ENCODE measurements at regions not wholly inside any gene's neighbourhood (a gene's known extent, or its start where the extent isn't known, plus 50 kb on each side); places are given as distances from the start of the nearest gene placed in this dataset.

DNA sequence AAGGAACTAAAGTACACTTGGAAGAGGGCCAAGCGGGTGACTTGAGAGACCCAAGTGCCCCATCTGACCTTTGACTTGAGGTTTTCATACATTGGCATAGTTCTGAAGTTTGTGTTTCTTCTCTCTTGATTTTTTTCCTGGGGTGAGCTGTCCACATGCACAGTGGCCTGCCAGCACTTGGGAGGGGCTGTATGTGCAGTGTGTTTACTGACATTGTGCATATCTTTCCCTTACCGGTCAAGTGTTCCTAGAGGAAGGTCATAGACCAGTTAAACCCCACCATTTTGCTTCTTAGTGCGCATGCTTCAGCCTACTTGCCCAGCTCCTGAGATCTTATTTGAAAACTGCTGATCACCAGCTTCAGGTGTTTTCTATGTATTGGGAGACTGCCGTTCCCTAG lies 435.2 kb upstream of the KAZN start:
- no peak for TF ChIP-seq NR3C1 (CRISPR knock-in tag; conservative IDR thresholded peaks at IDR 0.05; ENCODE audit: low read depth)
- no peak for TF ChIP-seq MYBL2 (CRISPR knock-in tag; IDR thresholded peaks at IDR 0.05)
- no peak for TF ChIP-seq GTF2I (CRISPR knock-in tag; conservative IDR thresholded peaks at IDR 0.05)
- TF ChIP-seq ESRRA (CRISPR knock-in tag; IDR thresholded peaks at IDR 0.05; ENCODE audit: borderline replicate concordance), result no peak
- TF ChIP-seq, protein P1, sequence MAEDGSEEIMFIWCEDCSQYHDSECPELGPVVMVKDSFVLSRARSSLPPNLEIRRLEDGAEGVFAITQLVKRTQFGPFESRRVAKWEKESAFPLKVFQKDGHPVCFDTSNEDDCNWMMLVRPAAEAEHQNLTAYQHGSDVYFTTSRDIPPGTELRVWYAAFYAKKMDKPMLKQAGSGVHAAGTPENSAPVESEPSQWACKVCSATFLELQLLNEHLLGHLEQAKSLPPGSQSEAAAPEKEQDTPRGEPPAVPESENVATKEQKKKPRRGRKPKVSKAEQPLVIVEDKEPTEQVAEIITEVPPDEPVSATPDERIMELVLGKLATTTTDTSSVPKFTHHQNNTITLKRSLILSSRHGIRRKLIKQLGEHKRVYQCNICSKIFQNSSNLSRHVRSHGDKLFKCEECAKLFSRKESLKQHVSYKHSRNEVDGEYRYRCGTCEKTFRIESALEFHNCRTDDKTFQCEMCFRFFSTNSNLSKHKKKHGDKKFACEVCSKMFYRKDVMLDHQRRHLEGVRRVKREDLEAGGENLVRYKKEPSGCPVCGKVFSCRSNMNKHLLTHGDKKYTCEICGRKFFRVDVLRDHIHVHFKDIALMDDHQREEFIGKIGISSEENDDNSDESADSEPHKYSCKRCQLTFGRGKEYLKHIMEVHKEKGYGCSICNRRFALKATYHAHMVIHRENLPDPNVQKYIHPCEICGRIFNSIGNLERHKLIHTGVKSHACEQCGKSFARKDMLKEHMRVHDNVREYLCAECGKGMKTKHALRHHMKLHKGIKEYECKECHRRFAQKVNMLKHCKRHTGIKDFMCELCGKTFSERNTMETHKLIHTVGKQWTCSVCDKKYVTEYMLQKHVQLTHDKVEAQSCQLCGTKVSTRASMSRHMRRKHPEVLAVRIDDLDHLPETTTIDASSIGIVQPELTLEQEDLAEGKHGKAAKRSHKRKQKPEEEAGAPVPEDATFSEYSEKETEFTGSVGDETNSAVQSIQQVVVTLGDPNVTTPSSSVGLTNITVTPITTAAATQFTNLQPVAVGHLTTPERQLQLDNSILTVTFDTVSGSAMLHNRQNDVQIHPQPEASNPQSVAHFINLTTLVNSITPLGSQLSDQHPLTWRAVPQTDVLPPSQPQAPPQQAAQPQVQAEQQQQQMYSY (CRISPR knock-in tag; IDR thresholded peaks at IDR 0.05), result no peak
- TF ChIP-seq, protein P2, sequence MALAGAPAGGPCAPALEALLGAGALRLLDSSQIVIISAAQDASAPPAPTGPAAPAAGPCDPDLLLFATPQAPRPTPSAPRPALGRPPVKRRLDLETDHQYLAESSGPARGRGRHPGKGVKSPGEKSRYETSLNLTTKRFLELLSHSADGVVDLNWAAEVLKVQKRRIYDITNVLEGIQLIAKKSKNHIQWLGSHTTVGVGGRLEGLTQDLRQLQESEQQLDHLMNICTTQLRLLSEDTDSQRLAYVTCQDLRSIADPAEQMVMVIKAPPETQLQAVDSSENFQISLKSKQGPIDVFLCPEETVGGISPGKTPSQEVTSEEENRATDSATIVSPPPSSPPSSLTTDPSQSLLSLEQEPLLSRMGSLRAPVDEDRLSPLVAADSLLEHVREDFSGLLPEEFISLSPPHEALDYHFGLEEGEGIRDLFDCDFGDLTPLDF (CRISPR knock-in tag; IDR thresholded peaks at IDR 0.05), result no peak
- TF ChIP-seq, protein P3, sequence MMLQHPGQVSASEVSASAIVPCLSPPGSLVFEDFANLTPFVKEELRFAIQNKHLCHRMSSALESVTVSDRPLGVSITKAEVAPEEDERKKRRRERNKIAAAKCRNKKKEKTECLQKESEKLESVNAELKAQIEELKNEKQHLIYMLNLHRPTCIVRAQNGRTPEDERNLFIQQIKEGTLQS (CRISPR knock-in tag; conservative IDR thresholded peaks at IDR 0.05), result no peak
- no peak for TF ChIP-seq ZNF396 (CRISPR knock-in tag; IDR thresholded peaks at IDR 0.05; ENCODE audit: borderline replicate concordance)
- TF ChIP-seq, protein P4, sequence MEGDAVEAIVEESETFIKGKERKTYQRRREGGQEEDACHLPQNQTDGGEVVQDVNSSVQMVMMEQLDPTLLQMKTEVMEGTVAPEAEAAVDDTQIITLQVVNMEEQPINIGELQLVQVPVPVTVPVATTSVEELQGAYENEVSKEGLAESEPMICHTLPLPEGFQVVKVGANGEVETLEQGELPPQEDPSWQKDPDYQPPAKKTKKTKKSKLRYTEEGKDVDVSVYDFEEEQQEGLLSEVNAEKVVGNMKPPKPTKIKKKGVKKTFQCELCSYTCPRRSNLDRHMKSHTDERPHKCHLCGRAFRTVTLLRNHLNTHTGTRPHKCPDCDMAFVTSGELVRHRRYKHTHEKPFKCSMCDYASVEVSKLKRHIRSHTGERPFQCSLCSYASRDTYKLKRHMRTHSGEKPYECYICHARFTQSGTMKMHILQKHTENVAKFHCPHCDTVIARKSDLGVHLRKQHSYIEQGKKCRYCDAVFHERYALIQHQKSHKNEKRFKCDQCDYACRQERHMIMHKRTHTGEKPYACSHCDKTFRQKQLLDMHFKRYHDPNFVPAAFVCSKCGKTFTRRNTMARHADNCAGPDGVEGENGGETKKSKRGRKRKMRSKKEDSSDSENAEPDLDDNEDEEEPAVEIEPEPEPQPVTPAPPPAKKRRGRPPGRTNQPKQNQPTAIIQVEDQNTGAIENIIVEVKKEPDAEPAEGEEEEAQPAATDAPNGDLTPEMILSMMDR (IDR thresholded peaks at IDR 0.05), result no peak
- TF ChIP-seq RELA (CRISPR knock-in tag; IDR thresholded peaks at IDR 0.05; ENCODE audit: borderline replicate concordance), result no peak
